Pons (tissue), 1 donor: ENCODE measurements at regions not wholly inside any gene's neighbourhood (a gene's known extent, or its start where the extent isn't known, plus 50 kb on each side); places are given as distances from the start of the nearest gene placed in this dataset.
"Not testable (repeated sequence)": the region's sequence is repeated elsewhere in the genome, so short reads cannot be mapped to it uniquely, and the experiment has no call there.

ENCODE experiments used
- DNase-seq: peaks from one replicate; pipeline ENCODE4 v3.0.0-alpha.2; 2016; ENCODE audit warnings: low spot score

DNA sequence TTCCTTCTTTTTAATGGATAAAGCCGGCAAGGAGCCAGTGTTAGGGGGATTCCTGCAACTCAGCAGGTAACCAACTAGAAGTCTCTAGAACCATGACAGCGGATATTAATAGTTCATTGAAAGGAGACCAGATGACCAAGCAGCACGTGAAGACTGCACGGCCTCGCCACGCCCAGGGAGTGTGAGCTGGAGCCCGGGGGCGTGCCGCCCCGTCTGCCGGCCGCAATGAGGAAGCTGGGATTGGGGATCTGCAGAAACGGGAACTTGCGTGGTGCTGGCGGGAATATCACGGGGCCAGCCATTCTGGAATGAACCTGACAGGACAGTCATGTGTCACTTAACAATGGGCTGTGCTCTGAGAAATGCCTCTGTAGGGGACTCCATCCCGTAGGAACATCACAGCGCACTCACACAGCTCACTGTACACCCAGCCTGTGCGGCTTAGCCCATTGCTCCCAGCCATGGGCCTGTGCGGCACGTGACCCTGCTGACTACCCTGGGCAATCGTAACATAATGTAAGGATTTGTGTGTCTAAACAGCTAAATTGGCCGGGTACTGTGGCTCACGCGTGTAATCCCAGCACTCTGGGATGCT is 4092.8 kb upstream of the TPTE start:
- not testable (repeated sequence) for DNase-seq

DNA sequence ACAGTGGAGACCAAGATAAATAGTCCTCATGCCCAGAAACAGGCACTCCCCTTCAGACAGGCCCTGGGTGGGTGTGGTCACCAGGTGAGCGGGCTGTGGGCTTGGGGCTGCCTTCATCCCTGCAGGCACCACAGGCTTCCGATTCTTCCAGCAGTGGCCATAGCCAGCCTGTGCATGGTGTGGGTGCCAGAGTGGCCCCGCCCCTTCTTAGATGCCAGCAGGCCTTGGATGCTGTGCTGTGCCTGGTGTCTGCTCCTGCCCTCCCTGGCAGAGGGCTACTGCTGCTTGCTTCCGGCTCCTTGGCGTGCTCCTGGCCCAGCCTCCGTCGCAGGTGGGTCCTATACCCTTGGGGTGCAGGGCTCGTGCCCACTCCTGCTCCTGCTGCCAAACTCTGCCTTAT is 4091.5 kb upstream of the TPTE start:
- not testable (repeated sequence) for DNase-seq

GRCh38 chr21:6433149-6433548 is 4088.2 kb upstream of the TPTE start:
- DNase-seq = not testable (repeated sequence)

GRCh38 chr21:6436205-6436604 is 4085.2 kb upstream of the TPTE start:
- not testable (repeated sequence) for DNase-seq

GRCh38 chr21:6436971-6437833 is 4084.2 kb upstream of the TPTE start:
- DNase-seq = not testable (repeated sequence)

- not testable (repeated sequence) for DNase-seq
Observed at GRCh38 chr21:6437834-6438187, 4083.6 kb upstream of the TPTE start.

DNA sequence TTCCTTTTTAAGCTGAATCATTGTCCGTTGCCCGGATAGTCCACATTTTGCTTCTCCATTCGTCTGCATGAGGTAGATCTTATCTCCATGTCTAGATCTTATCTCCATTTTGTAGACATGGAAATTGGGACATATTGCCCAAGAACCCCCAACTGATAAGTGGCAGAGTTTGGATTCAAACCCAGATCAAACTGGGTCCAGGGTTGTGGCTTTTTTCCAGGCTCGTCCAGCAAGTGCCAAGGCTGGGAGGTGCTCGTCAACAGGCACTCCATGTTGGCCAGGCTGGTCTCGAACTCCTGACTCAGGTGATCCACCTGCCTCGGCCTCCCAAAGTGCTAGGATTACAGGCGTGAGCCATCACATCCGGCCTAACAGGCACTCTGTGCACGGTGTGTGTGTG is 4082.3 kb upstream of the TPTE start:
- DNase-seq = not testable (repeated sequence)

GRCh38 chr21:6454648-6455340 is 4066.6 kb upstream of the TPTE start:
- DNase-seq = not testable (repeated sequence)

- not testable (repeated sequence) for DNase-seq
Observed at GRCh38 chr21:6456011-6456661, 4065.2 kb upstream of the TPTE start.

DNA sequence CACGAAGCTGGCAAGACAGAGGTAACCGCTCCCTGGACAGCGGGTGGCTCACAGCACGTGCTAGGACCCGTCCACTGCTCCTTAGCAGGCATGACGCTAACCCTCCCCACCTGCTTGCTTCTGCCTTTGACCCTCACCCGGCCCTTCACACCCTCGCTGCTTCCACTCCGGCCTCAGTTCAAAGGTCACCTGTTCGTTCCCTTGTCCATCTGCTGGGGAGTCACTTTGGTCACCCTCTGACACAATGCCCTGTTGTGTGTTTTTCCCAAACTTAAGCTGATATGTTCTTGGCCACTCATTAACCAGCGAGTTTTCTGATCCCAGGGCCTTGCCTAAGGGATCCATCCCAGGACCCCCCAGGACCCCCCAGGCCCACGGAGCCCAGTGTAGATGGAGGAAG is 4061.6 kb upstream of the TPTE start:
- DNase-seq = not testable (repeated sequence)

- DNase-seq = not testable (repeated sequence)
Observed at GRCh38 chr21:6461358-6461757, 4060.0 kb upstream of the TPTE start.

GRCh38 chr21:6464419-6464818 is 4057.0 kb upstream of the TPTE start:
- not testable (repeated sequence) for DNase-seq

DNA sequence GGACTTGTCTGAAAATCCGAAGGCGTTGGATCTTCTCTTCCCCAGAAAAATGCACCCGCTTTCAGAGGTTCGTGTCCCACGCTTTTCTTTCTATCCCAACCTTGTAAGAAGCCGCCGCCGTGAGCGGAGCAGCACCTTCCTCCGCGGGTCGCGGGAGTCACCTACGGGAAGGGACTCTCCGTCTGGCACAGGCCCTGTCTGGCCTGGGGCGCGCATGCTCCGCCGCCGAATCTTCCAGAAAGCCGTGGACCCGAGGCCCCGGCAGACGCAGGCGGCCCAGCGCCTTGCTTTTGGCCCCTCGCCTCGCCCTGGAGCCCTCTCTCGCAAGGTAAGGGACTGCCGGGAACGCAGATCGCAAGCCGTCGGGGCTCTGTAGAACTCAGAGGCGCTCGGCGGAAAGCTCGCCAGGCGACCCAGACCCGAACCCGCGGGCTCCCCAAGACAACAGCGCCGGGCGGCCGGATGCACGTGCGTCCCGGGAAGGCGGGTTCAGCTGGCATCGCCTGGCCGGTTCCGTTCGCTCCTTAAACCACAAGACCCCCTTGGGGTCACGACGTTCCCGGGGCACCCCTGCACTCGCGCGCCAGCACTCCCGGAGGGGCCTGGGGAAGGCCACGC is 4055.2 kb upstream of the TPTE start:
- DNase-seq = not testable (repeated sequence)

DNA sequence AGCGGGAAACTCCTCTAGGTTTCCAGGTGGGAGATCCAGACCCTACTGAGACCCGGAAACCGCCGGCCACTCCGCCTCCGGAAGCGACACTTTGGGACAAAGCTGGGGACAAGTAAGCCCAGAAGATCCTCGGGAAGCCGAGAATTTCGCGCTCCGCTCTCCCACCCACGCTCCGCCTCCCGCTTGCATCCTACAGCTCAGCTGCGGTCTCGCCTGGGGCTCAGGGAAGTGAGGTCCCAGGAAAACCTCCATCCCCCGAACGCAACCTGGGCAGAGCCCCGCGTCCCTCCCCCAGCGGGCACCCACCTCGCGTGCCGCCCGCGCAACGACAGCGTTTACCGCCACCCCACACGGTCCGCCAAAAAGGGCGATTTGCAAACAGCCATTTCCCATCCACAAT is 4054.7 kb upstream of the TPTE start:
- DNase-seq = not testable (repeated sequence)

DNA sequence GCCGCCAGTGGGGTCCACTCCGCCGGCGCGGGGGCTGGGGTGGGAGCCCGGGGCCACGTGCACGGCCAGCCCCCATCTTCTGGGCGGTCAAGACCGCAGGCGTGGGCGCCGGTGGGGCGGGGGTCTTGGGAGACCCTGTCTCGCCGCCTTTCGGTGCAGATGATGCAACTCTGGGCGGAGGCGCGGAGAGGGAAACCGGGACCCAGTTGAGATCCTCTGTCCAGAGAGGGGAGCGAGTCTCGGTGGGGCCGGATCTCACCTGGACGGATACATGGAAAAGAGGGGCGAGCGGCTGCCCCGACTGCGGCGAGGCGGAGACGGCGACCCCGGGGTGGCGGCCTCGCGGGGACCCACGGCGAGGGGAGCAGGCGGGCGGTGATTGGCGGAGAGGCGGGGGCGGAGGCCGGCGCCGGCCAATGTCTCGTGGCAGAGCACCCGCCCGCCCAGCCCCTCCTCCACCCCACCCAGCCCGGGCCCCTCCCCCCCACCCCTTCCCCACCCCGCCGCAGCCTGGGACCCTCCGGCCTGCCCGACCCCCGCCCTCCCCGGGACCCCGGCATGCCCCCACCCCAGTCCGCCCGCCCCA is 4054.1 kb upstream of the TPTE start:
- not testable (repeated sequence) for DNase-seq

GRCh38 chr21:6467907-6468306 is 4053.5 kb upstream of the TPTE start:
- DNase-seq = not testable (repeated sequence)

DNA sequence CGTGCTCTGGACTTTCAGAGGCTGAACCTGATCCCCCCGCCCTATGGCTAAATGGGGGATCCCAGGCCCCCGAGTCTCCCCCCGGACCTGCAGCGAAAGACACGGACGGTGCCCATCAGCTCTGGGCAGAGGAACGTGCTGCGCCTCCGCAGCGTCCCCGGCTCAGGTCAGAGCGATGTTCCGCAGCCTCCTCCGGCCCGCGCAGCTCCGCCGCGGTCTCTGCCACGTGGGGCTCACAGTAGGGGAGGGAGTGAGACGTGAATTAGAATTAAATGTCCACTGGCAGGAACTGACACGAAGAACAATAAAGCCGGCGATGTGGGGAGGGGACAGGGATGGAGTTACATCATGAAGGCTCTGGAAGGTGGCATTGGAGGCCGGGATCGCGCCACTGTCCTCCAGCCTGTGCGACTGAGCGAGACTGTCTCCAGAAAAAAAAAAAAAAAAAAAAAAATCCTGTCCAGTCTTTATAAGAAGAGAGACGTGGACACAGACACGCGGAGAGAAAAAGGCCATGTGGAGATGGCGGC is 4053.0 kb upstream of the TPTE start:
- DNase-seq = not testable (repeated sequence)

DNA sequence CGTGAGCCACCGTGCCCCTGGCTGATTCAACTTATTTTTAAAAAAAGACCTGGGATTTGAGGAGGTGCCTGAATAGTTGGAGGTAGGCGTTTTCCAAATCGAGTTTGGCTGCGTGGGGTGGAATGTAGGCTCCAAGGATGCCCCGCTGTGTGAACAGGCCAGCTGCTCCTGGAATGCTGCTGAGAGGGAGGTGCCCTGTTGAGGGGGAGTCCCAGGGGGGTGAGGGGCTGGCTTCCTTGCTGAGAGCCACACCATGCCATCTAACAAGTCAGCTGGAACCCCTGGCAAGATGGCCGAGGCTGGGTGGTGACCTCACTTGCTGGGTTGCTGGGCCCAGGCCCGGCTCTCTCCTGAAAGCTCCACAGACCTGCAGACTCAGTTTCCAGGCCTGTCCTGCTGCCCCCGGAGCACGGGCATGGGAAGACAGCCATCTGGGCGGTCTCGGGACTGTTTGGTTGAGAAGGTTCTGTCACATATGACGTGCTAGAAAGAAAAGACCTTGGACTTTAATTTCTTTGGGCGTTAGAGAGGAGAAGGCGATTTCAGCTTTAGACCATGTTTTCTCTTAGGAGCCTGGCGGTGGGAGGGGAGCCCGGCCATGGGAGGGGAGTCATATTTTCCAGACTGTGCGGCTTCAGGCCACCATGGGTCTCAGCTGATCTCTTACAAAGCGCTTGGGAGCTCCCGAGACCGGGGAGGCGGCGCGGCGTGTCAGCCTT is 4047.0 kb upstream of the TPTE start:
- not testable (repeated sequence) for DNase-seq

DNA sequence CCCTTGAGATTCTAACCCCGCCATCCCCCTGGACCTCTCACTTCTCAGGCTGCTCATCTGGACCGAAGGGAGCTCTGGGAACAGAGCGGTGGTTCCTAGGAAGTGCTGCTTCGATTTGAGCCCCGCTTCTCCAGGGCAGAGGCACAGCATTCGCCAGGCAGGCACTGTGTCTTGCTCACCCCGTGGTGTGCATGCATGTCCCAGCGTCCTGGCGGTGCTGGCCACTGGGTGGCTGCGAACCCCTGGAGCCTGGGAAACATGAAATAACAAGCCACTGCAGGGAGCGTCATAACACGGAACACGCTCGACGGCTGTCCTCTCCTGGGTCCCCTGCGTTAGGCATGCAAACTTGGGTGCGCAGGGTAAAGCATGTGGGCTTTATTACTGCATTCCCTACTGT is 4040.3 kb upstream of the TPTE start:
- not testable (repeated sequence) for DNase-seq

DNA sequence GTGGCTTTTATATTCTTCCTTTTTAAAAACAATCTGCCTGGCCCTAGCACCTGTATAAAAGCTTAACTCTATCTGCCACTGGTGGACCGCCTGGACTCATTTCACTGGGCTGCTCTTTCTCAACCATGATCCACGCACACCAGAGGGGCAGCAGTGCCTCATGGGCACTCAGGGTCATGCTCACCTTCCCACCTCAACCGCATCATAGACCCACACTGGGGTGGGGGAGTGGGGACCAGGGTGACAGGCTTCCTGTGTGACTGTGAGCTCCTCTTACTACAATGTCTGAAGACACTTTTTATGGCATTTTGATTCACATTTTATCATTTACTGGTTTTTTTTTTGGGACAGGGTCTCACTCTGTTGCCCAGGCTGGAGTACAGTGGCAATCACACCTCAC is 4038.8 kb upstream of the TPTE start:
- not testable (repeated sequence) for DNase-seq
